GM23338 (cell line): ENCODE measurements at regions not wholly inside any gene's neighbourhood (a gene's known extent, or its start where the extent isn't known, plus 50 kb on each side); places are given as distances from the start of the nearest gene placed in this dataset.

Experiments
- ATAC-seq: fragments of 200-7000 bp; cut with Tn5 transposase; 3 replicates; pipeline ENCODE4 v1.9.1; 2020
- DNase-seq: peaks from one replicate; pipeline ENCODE4 v3.0.0-alpha.2; 2015; ENCODE audit warnings: low spot score
- H2AFZ ChIP-seq: fragments of 200-600 bp; sonication (generic); 2 replicates; pipeline ENCODE4 v1.8.0; 2016; ENCODE audit warnings: antibody characterized with exemption, mild to moderate bottlenecking, moderate library complexity
- H3F3A ChIP-seq: fragments of 200-600 bp; sonication (generic); replicated peaks from 2 replicates; pipeline ENCODE4 v1.8.0; 2017; ENCODE audit warnings: antibody characterized with exemption, mixed run types, low read depth
- H3K27ac ChIP-seq: fragments of 200-600 bp; sonication (generic); 2 replicates; pipeline ENCODE4 v1.6.1; 2016; ENCODE audit warnings: low read depth
- H3K27me3 ChIP-seq: fragments of 200-600 bp; sonication (generic); 2 replicates; pipeline ENCODE4 v1.8.0; 2016; ENCODE audit warnings: mild to moderate bottlenecking, mixed run types, moderate library complexity; ENCODE audit not compliant: insufficient read depth
- H3K36me3 ChIP-seq: fragments of 200-600 bp; sonication (generic); 2 replicates; pipeline ENCODE4 v1.8.0; 2016; ENCODE audit warnings: mild to moderate bottlenecking; ENCODE audit not compliant: insufficient read depth
- H3K4me1 ChIP-seq: fragments of 200-600 bp; sonication (generic); 2 replicates; pipeline ENCODE4 v1.8.0; 2016; ENCODE audit warnings: mild to moderate bottlenecking, moderate library complexity; ENCODE audit not compliant: insufficient read depth
- H3K4me2 ChIP-seq: fragments of 200-600 bp; sonication (generic); 2 replicates; pipeline ENCODE4 v1.7.1; 2017; ENCODE audit warnings: mixed run types
- H3K4me3 ChIP-seq: fragments of 200-600 bp; sonication (generic); 2 replicates; pipeline ENCODE4 v1.6.1; 2016; ENCODE audit warnings: mixed run types
- H3K79me2 ChIP-seq: fragments of 200-600 bp; sonication (generic); replicated peaks from 2 replicates; pipeline ENCODE4 v1.8.0; 2017; ENCODE audit warnings: mild to moderate bottlenecking; ENCODE audit not compliant: insufficient read depth
- H3K9me2 ChIP-seq: fragments of 200-600 bp; sonication (generic); 2 replicates; pipeline ENCODE4 v1.8.0; 2017; ENCODE audit not compliant: insufficient read depth
- H4K20me1 ChIP-seq: fragments of 200-600 bp; sonication (generic); replicated peaks from 2 replicates; pipeline ENCODE4 v1.8.0; 2017; ENCODE audit warnings: mild to moderate bottlenecking; ENCODE audit not compliant: insufficient read depth
- H3K27ac Mint-ChIP-seq: 2 replicates; pipeline ENCODE4 v1.8.0; 2020; ENCODE audit warnings: inconsistent platforms, mild to moderate bottlenecking, moderate library complexity, mixed read lengths
- H3K27me3 Mint-ChIP-seq: 3 replicates; pipeline ENCODE4 v1.8.0; 2022; ENCODE audit warnings: low read depth, mild to moderate bottlenecking, moderate library complexity, mixed read lengths, inconsistent platforms; ENCODE audit not compliant: insufficient read depth, poor library complexity
- H3K36me3 Mint-ChIP-seq: 3 replicates; pipeline ENCODE4 v1.8.0; 2021; ENCODE audit warnings: low read depth, mild to moderate bottlenecking, inconsistent platforms, moderate library complexity, mixed read lengths
- H3K4me1 Mint-ChIP-seq: 3 replicates; pipeline ENCODE4 v1.8.0; 2020; ENCODE audit warnings: mild to moderate bottlenecking, inconsistent platforms, mixed read lengths
- H3K4me3 Mint-ChIP-seq: 3 replicates; pipeline ENCODE4 v1.8.0; 2021; ENCODE audit warnings: moderate library complexity, mild to moderate bottlenecking, inconsistent platforms, mixed read lengths
- H3K9me3 Mint-ChIP-seq: 3 replicates; pipeline ENCODE4 v1.8.0; 2020; ENCODE audit warnings: moderate library complexity, mild to moderate bottlenecking, inconsistent platforms, mixed read lengths
- CREB1 ChIP-seq: fragments of 250-450 bp; sonication (Bioruptor Pico); IDR thresholded peaks from 2 replicates; pipeline ENCODE4 v1.5.0; 2020; ENCODE audit warnings: low read depth, mild to moderate bottlenecking, moderate library complexity
- EZH2 ChIP-seq: fragments of 200-600 bp; sonication (generic); IDR thresholded peaks from one replicate; pipeline ENCODE4 v1.8.0; 2017; ENCODE audit warnings: antibody characterized with exemption, mild to moderate bottlenecking, low read depth; ENCODE audit not compliant: unreplicated experiment
- EZH2phosphoT487 ChIP-seq: fragments of 200-600 bp; sonication (generic); IDR thresholded peaks from one replicate; pipeline ENCODE4 v1.8.1; 2018; ENCODE audit warnings: antibody characterized with exemption; ENCODE audit not compliant: unreplicated experiment
- JUNB ChIP-seq: IDR thresholded peaks from one replicate; pipeline ENCODE4 v1.6.1; 2016; ENCODE audit warnings: antibody characterized with exemption; ENCODE audit not compliant: unreplicated experiment
- NANOG ChIP-seq: IDR thresholded peaks from 2 replicates; pipeline ENCODE4 v1.6.1; 2016; ENCODE audit warnings: antibody characterized with exemption, borderline replicate concordance
- POLR2AphosphoS5 ChIP-seq: IDR thresholded peaks from 2 replicates; pipeline ENCODE4 v1.6.1; 2016; ENCODE audit warnings: antibody characterized with exemption, low read depth
- STAT1 ChIP-seq: IDR thresholded peaks from one replicate; pipeline ENCODE4 v1.6.1; 2016; ENCODE audit warnings: antibody characterized with exemption; ENCODE audit not compliant: unreplicated experiment
- ZNF331 ChIP-seq: fragments of 250-450 bp; sonication (Bioruptor Pico); IDR thresholded peaks from 2 replicates; pipeline ENCODE4 v1.5.0; 2020; ENCODE audit warnings: low read depth, mild to moderate bottlenecking, moderate library complexity
- TF ChIP-seq, protein P1 (sequence below), 2 experiments: fragments of 200-600 bp in 1 of 2; sonication (generic) in 1 of 2; conservative IDR thresholded peaks; 2 replicates each; pipeline versions ENCODE4 v1.5.1 to v1.6.1; 2016 to 2017; ENCODE audit warnings: antibody characterized with exemption in 2 of 2, low read depth in 2 of 2, mild to moderate bottlenecking in 2 of 2, moderate library complexity in 1 of 2
- TF ChIP-seq, protein P2 (sequence below): fragments of 250-450 bp; sonication (Bioruptor Pico); IDR thresholded peaks from 2 replicates; pipeline ENCODE4 v1.5.0; 2020; ENCODE audit warnings: mild to moderate bottlenecking, moderate library complexity
- TF ChIP-seq, protein P3 (sequence below): IDR thresholded peaks from one replicate; pipeline ENCODE4 v1.6.1; 2018; ENCODE audit warnings: antibody characterized with exemption; ENCODE audit not compliant: unreplicated experiment

DNA sequence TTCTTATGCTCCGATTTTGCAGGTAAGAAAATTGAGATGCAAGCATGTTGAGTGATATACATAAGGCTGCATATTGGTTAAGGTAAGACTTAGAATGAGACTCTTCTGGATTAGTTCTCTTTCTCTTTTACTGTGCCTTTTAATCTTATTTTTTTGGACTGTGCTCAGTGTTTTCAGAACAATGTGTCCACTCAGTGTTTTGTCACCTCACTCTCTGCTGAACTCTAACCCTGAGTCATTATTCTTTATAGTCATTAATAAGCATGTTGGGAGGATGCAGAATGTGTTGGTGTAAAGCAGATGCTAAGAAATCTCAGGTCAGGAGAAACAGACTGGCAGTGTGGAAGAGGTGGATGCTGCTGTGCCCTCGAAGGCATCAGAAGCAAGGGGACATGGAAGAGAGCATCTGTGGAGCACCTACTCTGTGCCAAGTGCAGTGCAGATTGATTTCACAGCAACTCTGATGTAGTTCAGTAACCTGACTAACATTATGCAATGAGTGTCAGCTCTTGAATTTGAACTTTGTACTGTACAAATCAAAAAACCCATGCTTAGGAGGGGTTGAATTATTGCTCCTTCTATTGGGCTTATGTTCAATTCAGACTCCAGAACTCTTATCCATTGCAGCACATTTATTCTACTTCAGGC, 80.7 kb upstream of the LARGE1 start:
- H3K27ac Mint-ChIP-seq, result no peak overlapping the region
- Histone ChIP-seq H4K20me1 (no peaks in the 10 kb centered on the region), H3K27ac (no peak overlapping the region), H3F3A (no peaks in the 10 kb centered on the region), H3K79me2 (no peaks in the 10 kb centered on the region), H3K4me2 (no peak overlapping the region), H3K4me1 (no peaks in the 10 kb centered on the region), H3K27me3 (no peaks in the 10 kb centered on the region), H2AFZ (no peak overlapping the region), H3K36me3 (peaks cover 5% of the 10 kb centered on the region; the same call in 1 of the 2 replicates), H3K9me2 (no peaks in the 10 kb centered on the region), H3K4me3 (no peak overlapping the region)
- peaks cover 79% of the 10 kb centered on the region for H3K9me3 Mint-ChIP-seq
- peaks cover 41% of the 10 kb centered on the region for H3K36me3 Mint-ChIP-seq
- H3K4me3 Mint-ChIP-seq, result no peak overlapping the region
- H3K4me1 Mint-ChIP-seq, result no peaks in the 10 kb centered on the region; the same call in 2 of the 3 replicates
- TF ChIP-seq, protein P1, sequence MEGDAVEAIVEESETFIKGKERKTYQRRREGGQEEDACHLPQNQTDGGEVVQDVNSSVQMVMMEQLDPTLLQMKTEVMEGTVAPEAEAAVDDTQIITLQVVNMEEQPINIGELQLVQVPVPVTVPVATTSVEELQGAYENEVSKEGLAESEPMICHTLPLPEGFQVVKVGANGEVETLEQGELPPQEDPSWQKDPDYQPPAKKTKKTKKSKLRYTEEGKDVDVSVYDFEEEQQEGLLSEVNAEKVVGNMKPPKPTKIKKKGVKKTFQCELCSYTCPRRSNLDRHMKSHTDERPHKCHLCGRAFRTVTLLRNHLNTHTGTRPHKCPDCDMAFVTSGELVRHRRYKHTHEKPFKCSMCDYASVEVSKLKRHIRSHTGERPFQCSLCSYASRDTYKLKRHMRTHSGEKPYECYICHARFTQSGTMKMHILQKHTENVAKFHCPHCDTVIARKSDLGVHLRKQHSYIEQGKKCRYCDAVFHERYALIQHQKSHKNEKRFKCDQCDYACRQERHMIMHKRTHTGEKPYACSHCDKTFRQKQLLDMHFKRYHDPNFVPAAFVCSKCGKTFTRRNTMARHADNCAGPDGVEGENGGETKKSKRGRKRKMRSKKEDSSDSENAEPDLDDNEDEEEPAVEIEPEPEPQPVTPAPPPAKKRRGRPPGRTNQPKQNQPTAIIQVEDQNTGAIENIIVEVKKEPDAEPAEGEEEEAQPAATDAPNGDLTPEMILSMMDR (conservative IDR thresholded peaks at IDR 0.05; ENCODE audit: low read depth in 2 of 2), result no peak
- TF ChIP-seq NANOG (no peak), JUNB (no peak), ZNF331 (CRISPR knock-in tag) (no peak), EZH2 (no peak), POLR2AphosphoS5 (no peak), CREB1 (CRISPR knock-in tag) (no peak), STAT1 (no peak), EZH2phosphoT487 (no peak)
- TF ChIP-seq, protein P2, sequence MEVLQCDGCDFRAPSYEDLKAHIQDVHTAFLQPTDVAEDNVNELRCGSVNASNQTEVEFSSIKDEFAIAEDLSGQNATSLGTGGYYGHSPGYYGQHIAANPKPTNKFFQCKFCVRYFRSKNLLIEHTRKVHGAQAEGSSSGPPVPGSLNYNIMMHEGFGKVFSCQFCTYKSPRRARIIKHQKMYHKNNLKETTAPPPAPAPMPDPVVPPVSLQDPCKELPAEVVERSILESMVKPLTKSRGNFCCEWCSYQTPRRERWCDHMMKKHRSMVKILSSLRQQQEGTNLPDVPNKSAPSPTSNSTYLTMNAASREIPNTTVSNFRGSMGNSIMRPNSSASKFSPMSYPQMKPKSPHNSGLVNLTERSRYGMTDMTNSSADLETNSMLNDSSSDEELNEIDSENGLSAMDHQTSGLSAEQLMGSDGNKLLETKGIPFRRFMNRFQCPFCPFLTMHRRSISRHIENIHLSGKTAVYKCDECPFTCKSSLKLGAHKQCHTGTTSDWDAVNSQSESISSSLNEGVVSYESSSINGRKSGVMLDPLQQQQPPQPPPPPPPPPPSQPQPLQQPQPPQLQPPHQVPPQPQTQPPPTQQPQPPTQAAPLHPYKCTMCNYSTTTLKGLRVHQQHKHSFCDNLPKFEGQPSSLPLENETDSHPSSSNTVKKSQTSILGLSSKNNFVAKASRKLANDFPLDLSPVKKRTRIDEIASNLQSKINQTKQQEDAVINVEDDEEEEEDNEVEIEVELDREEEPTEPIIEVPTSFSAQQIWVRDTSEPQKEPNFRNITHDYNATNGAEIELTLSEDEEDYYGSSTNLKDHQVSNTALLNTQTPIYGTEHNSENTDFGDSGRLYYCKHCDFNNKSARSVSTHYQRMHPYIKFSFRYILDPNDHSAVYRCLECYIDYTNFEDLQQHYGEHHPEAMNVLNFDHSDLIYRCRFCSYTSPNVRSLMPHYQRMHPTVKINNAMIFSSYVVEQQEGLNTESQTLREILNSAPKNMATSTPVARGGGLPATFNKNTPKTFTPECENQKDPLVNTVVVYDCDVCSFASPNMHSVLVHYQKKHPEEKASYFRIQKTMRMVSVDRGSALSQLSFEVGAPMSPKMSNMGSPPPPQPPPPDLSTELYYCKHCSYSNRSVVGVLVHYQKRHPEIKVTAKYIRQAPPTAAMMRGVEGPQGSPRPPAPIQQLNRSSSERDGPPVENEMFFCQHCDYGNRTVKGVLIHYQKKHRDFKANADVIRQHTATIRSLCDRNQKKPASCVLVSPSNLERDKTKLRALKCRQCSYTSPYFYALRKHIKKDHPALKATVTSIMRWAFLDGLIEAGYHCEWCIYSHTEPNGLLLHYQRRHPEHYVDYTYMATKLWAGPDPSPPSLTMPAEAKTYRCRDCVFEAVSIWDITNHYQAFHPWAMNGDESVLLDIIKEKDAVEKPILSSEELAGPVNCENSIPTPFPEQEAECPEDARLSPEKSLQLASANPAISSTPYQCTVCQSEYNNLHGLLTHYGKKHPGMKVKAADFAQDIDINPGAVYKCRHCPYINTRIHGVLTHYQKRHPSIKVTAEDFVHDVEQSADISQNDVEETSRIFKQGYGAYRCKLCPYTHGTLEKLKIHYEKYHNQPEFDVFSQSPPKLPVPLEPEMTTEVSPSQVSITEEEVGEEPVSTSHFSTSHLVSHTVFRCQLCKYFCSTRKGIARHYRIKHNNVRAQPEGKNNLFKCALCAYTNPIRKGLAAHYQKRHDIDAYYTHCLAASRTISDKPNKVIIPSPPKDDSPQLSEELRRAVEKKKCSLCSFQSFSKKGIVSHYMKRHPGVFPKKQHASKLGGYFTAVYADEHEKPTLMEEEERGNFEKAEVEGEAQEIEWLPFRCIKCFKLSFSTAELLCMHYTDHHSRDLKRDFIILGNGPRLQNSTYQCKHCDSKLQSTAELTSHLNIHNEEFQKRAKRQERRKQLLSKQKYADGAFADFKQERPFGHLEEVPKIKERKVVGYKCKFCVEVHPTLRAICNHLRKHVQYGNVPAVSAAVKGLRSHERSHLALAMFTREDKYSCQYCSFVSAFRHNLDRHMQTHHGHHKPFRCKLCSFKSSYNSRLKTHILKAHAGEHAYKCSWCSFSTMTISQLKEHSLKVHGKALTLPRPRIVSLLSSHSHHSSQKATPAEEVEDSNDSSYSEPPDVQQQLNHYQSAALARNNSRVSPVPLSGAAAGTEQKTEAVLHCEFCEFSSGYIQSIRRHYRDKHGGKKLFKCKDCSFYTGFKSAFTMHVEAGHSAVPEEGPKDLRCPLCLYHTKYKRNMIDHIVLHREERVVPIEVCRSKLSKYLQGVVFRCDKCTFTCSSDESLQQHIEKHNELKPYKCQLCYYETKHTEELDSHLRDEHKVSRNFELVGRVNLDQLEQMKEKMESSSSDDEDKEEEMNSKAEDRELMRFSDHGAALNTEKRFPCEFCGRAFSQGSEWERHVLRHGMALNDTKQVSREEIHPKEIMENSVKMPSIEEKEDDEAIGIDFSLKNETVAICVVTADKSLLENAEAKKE, result no peak
- TF ChIP-seq, protein P3, sequence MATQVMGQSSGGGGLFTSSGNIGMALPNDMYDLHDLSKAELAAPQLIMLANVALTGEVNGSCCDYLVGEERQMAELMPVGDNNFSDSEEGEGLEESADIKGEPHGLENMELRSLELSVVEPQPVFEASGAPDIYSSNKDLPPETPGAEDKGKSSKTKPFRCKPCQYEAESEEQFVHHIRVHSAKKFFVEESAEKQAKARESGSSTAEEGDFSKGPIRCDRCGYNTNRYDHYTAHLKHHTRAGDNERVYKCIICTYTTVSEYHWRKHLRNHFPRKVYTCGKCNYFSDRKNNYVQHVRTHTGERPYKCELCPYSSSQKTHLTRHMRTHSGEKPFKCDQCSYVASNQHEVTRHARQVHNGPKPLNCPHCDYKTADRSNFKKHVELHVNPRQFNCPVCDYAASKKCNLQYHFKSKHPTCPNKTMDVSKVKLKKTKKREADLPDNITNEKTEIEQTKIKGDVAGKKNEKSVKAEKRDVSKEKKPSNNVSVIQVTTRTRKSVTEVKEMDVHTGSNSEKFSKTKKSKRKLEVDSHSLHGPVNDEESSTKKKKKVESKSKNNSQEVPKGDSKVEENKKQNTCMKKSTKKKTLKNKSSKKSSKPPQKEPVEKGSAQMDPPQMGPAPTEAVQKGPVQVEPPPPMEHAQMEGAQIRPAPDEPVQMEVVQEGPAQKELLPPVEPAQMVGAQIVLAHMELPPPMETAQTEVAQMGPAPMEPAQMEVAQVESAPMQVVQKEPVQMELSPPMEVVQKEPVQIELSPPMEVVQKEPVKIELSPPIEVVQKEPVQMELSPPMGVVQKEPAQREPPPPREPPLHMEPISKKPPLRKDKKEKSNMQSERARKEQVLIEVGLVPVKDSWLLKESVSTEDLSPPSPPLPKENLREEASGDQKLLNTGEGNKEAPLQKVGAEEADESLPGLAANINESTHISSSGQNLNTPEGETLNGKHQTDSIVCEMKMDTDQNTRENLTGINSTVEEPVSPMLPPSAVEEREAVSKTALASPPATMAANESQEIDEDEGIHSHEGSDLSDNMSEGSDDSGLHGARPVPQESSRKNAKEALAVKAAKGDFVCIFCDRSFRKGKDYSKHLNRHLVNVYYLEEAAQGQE, result no peak
- no peak for ATAC-seq
- no peaks in the 10 kb centered on the region for H3K27me3 Mint-ChIP-seq
- DNase-seq, result no peak
